ENCODE measurements at regions not wholly inside any gene's neighbourhood (a gene's known extent, or its start where the extent isn't known, plus 50 kb on each side); places are given as distances from the start of the nearest gene placed in this dataset.
"Not testable (repeated sequence)": the region's sequence is repeated elsewhere in the genome, so short reads cannot be mapped to it uniquely, and the experiment has no call there.

GRCh38 chr4:176622251-176622948, 170.3 kb downstream of the VEGFC start:
- H3K27ac ChIP-seq = no peak overlapping the region
- H3K4me1 ChIP-seq = no peaks in the 10 kb centered on the region
- ATAC-seq (no peak), DNase-seq (no peak)
- TF ChIP-seq, protein P1, sequence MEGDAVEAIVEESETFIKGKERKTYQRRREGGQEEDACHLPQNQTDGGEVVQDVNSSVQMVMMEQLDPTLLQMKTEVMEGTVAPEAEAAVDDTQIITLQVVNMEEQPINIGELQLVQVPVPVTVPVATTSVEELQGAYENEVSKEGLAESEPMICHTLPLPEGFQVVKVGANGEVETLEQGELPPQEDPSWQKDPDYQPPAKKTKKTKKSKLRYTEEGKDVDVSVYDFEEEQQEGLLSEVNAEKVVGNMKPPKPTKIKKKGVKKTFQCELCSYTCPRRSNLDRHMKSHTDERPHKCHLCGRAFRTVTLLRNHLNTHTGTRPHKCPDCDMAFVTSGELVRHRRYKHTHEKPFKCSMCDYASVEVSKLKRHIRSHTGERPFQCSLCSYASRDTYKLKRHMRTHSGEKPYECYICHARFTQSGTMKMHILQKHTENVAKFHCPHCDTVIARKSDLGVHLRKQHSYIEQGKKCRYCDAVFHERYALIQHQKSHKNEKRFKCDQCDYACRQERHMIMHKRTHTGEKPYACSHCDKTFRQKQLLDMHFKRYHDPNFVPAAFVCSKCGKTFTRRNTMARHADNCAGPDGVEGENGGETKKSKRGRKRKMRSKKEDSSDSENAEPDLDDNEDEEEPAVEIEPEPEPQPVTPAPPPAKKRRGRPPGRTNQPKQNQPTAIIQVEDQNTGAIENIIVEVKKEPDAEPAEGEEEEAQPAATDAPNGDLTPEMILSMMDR (IDR thresholded peaks at IDR 0.05) = no peak
- no peaks in the 10 kb centered on the region for H3K27me3 ChIP-seq
- no peaks in the 10 kb centered on the region for H3K36me3 ChIP-seq
- WGBS, 2 donors = 58 to 60% methylated on average over 2 of the region's 2 CpGs
- intact Hi-C loops (cut with DNase I) = no loop called here
- peaks cover 0 to 11% (median 0%) of the 10 kb centered on the region in 11 donors for H3K9me3 ChIP-seq
- H3K4me3 ChIP-seq = no peak overlapping the region

GRCh38 chr4:176624983-176625610, 167.6 kb downstream of the VEGFC start:
- 96 to 97% methylated on average over 35 to 37 of the region's 37 CpGs for WGBS, 2 donors
- ATAC-seq; intact Hi-C loops (cut with DNase I): not testable (repeated sequence)

GRCh38 chr4:176627916-176628315, 164.8 kb downstream of the VEGFC start:
- no peak for DNase-seq
- H3K36me3 ChIP-seq = no peaks in the 10 kb centered on the region
- ATAC-seq = no peak
- H3K4me3 ChIP-seq = no peak overlapping the region
- 81 to 84% methylated on average over 4 of the region's 4 CpGs for WGBS, 2 donors
- TF ChIP-seq, protein P1 (IDR thresholded peaks at IDR 0.05) = no peak
- no peaks in the 10 kb centered on the region for H3K27me3 ChIP-seq
- no peak overlapping the region for H3K27ac ChIP-seq
- no peaks in the 10 kb centered on the region for H3K4me1 ChIP-seq
- peaks cover 0 to 21% (median 0%) of the 10 kb centered on the region in 11 donors for H3K9me3 ChIP-seq
- intact Hi-C loops (cut with DNase I) = no loop called here

More at GRCh38 chr4:176624983-176625610, 167.6 kb downstream of the VEGFC start:
- peaks cover 0 to 11% (median 0%) of the 10 kb centered on the region in 11 donors for H3K9me3 ChIP-seq
- not testable (repeated sequence) for DNase-seq, H3K36me3 ChIP-seq, H3K4me1 ChIP-seq, H3K4me3 ChIP-seq, H3K27ac ChIP-seq, H3K27me3 ChIP-seq

DNA sequence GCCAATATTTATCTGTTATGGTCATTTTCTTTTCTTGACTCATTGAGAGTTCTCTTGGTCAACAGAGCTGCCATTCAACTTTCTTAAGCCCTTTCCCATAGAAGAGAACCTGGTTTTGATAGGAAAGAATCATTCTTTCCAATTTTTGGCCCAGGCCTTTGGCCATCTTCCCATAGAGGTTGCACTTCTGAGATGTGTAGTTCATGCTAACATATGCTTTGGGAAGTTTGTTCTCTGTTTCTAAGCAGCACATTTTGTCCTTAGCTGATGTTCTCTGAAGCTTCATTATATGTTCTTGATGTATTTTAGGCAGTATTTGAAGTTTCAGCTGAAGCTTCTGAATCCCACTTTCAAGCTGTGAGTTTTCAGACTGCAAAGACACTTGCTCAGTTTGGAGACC, 161.1 kb downstream of the VEGFC start:
- intact Hi-C loops (cut with DNase I) = loop anchor here in 1 of 10 donors (10.0 kb wide), 1 partner anchor 247 kb away; no protein-coding TSS in a partner anchor
- Histone ChIP-seq H3K4me1 (peaks cover 0 to 17% (median 4%) of the 10 kb centered on the region in 9 donors), H3K27ac (no peak overlapping the region), H3K27me3 (no peaks in the 10 kb centered on the region), H3K9me3 (peaks cover 0 to 9% (median 0%) of the 10 kb centered on the region in 11 donors), H3K4me3 (no peak overlapping the region), H3K36me3 (no peaks in the 10 kb centered on the region)
- no peak for DNase-seq
- TF ChIP-seq, protein P1 (IDR thresholded peaks at IDR 0.05) = no peak
- ATAC-seq = no peak
